ENCODE measurements at regions not wholly inside any gene's neighbourhood (a gene's known extent, or its start where the extent isn't known, plus 50 kb on each side); places are given as distances from the start of the nearest gene placed in this dataset.
A peak's percentile ranks its signal among the peaks of the same experiment; 100 is the strongest.

- no peak for DNase-seq (ENCODE audit: low read depth)
These were observed 59.5 kb downstream of the PTGS2 start for GRCh38 chr1:186620566-186621350.

- peak; percentile 67 for DNase-seq (ENCODE audit: low read depth)
These were observed 61.6 kb downstream of the PTGS2 start for GRCh38 chr1:186618401-186619170.

DNA sequence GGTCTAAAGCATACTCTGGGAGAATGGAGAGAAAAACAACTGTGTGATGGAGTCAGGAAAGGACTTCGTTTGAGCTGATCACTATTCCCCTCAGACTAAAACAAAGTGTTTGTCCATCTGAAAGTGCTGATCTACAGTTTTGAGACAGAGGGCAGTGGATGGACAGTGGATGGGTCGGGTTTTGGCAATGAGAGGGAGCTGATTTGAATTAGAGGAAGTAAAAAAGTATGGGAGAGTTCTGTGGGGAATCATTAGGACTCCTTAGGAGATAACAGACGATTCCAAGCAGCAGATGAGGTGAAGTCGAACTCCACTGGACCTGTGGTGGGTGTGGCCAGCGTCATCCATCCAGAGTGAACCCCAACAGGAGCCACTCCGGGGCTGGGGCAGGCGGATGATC is 62.3 kb downstream of the PTGS2 start:
- no peak for DNase-seq (ENCODE audit: low read depth)

- no peak for DNase-seq (ENCODE audit: low read depth)
These were observed 63.7 kb downstream of the PTGS2 start for GRCh38 chr1:186616511-186616910.

DNA sequence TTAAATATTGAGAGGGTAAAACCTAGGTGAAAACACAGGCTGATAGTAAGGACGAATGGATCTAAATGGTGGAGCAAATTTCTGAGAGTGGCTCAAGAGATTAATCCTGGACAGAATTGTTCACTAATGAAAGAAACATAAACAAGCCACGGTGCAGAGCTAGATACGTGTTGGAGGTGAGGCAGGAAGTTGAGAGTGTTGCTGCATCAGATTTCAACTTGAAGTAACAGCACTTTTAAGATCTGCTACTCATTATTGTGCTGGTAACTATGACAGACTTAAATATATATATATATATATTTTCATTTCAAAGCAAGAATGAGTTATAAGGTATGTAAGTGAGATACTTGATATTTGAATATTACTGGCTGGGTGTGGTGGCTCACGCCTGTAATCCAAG is 64.9 kb downstream of the PTGS2 start:
- DNase-seq (ENCODE audit: low read depth), result no peak

DNA sequence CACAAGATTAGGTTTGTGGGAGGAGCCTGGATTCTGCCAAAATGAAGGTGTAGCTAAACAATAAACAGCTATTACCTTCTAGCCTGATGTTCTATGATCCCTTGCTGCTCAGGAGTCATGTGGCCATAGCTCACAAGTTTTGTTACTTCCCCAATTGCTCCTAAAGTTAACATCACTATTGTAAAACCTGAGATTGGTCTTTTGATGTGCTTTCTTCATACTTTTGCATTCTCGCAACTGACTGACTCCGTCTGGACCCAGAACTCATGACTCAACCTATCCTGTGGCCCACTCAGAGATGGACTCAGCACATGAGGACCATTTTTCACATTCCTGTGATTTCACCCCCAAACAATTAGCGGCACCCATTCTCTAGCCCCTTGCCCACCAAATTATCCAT is 69.1 kb downstream of the PTGS2 start:
- no peak for DNase-seq (ENCODE audit: low read depth)

- DNase-seq (ENCODE audit: low read depth), result no peak
These were observed 71.0 kb downstream of the PTGS2 start for GRCh38 chr1:186609183-186609582.

DNA sequence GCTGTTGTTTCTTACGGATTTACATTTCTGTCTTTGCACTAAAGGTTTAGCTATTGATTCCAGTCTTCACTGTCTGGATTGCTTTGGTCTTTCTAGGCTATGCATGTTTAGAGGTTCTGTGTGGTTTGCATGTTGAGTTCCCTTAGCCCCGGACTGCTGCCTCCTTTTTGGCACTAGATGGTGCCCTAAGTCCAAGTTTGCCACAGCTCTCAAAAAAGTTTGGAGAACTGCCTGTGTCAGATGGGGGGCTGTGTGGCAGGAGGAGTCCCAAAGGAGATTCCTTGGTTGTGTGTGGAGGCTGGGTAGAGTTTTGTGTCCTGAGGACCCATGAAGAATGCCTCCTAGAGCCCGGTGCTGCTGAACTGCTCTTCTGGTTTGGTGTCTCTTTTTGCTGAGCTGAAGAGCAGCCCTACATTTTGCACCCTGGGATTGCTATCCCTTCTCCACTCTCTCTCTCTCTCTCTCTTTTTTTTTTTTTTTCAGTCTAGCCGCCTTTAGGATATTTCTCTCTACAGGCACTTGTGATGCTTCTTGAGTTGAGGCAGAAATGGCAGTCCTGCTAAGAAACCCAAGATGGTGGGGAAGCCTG is 74.4 kb downstream of the PTGS2 start:
- DNase-seq (ENCODE audit: low read depth), result no peak

GRCh38 chr1:186595969-186596368 is 84.3 kb downstream of the PTGS2 start:
- no peak for DNase-seq (ENCODE audit: low read depth)

DNA sequence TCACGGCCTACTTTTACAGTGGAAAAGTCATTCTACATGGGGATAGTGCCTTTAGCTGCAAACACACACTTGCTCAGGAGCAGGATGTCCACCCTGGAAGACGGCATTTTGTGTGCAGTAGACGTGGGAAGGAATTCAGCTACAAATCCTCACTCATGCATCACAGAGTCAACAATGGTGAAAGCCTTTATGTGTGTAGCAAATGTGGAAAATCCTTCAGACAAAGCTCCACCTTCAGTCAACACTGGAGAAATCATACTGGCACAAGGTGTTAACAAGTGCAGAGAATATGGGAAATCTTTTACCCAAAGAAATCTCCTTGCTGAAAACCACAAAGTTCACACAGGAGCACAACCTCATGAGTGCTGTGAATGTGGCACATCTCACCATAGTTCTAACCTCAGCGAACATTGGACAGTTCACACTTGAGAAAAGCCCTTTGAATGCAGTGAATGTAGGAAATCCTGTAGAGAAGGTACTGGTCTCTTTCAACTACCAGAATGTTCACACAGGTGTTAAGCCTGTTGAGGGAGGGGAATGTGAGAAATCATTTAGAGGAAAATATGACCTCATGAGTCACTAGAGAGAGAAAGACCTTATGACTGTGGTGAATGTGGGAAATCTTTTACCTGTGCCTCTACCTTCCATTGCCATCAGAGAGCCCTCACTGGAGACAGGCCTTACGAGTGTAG is 101.8 kb downstream of the PTGS2 start:
- no peak for DNase-seq (ENCODE audit: low read depth)

- no peak for DNase-seq (ENCODE audit: low read depth)
These were observed 102.6 kb downstream of the PTGS2 start for GRCh38 chr1:186577633-186578032.

GRCh38 chr1:186577216-186577615 is 103.0 kb downstream of the PTGS2 start:
- no peak for DNase-seq (ENCODE audit: low read depth)

DNA sequence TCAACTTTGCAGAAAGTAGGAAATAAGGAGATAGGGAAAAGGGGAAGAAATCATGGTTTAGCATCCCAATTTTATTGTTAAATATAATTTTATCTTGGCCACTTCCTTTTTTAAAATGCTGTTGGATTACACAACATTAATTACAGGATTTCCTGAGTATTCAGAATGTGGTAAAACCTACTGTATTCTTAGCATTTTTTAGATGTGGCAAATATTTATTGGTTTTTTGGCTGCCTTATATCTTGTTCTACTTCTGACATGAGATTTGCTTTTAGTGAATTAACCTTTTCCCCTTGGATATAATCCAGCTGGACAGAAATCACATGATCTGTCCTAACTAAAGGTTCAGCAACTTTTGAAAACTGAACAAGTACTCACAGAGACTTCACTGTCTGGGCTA is 104.9 kb downstream of the PTGS2 start:
- DNase-seq (ENCODE audit: low read depth), result no peak

DNA sequence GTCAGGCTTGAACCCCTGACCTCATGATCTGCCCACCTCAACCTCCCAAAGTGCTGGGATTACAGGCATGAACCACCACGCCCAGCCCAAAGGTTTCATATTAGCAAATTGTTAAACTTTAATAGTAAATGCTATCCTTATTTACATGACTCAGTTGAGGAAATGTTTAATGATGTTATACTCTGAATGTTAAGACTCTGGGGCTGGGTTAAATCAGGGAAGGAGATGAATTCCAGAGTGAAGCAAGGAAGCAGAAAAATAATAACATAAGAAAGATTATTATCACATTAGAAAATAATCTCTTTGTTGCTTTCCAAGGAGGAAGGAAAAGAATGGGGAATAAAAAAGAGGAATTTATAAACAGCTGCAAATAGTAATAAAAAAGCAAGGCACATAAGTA is 105.3 kb downstream of the PTGS2 start:
- DNase-seq (ENCODE audit: low read depth), result no peak

GRCh38 chr1:186572509-186572908 is 107.7 kb downstream of the PTGS2 start:
- DNase-seq (ENCODE audit: low read depth), result no peak

DNA sequence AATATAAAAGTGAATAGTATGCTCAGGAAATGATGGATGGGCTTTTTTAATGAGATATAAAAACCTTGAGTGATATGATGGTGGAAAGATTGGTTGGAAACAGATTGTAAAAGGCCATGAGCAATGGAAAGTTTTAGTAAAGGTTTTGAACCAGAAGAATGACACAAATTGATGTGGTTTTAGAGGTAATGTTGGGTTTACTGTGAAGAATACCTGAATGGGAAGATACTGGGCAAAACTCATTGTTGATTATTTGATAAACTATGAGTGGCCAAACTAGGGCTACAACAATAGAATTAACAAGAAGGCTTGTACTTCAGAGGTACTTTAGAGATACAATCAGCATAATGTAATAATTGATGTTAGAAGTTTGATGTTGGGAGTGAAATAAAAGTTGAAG is 108.5 kb downstream of the PTGS2 start:
- DNase-seq (ENCODE audit: low read depth), result no peak

- no peak for DNase-seq (ENCODE audit: low read depth)
These were observed 108.9 kb upstream of the PDC start for GRCh38 chr1:186569856-186570255.

- DNase-seq (ENCODE audit: low read depth), result no peak
These were observed 107.3 kb upstream of the PDC start for GRCh38 chr1:186568221-186568620.

DNA sequence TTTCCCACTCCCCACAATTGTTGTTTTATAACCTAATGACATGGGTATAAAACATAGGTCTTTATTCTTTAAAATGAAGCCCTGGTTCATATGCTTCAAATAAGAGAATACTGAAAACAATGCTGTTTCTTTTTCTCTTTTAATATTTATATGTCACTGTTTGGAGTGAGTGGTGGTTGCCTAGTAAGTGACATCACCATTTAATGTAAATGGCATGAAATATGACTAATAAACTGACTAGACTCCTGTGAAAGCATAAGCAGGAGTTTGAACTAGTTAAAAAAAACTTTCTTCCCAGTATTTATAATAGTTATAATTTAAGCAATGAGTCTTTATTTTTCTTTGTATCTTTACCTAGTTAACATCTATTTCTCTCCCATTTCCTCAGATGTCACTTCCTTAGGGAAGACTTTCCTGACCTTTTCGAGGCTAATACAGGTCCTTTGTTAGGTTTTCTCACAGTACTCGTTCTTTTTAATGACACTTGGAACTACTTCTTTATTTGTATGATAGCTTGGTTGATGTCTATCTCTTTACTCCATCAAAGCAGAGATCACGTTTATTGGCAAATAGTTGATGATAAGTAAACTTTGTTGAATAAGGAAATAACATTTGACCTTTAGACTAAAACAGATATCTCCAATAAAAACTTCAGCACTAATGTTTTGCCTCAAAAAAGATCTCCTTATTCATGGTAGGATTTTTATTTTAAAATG is 105.4 kb upstream of the PDC start:
- DNase-seq (ENCODE audit: low read depth), result no peak

DNA sequence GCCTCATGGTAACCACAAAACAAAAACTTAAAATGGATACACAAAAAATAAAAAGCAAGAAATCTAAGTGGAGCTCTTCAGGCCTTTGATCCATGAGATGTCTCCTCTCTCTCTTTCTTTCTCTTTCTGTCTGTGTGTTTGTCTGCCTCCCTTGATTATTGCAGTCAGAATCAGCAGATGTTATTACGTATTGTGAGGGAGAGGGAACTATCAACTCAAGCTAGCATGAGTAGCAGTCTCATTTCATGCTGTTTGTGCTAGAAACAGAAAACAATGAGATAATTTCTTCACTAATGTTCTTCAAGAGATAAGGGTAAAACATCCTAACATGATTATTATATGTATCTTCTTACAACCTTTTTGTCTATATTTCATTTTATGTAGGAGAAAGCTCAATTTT is 103.7 kb upstream of the PDC start:
- DNase-seq (ENCODE audit: low read depth), result peak; percentile 36

- DNase-seq (ENCODE audit: low read depth), result no peak
These were observed 98.7 kb upstream of the PDC start for GRCh38 chr1:186559601-186560116.

Data from forelimb muscle (tissue), 1 donor.